Mesenchymal stem cell (in vitro differentiated cells and primary cell): ENCODE measurements at regions not wholly inside any gene's neighbourhood (a gene's known extent, or its start where the extent isn't known, plus 50 kb on each side); places are given as distances from the start of the nearest gene placed in this dataset.
"Not testable (repeated sequence)": the region's sequence is repeated elsewhere in the genome, so short reads cannot be mapped to it uniquely, and the experiment has no call there.

Experiments used
- DNase-seq: peaks from one replicate; pipeline ENCODE4 v3.0.0-alpha.2; 2013
- H2AFZ ChIP-seq: one replicate; pipeline ENCODE4 v1.6.1; 2013; ENCODE audit warnings: low read depth, mild to moderate bottlenecking, control low read depth, inconsistent platforms, low read length, moderate library complexity
- H2AK5ac ChIP-seq: 2 replicates; pipeline ENCODE4 v1.6.1; 2013; ENCODE audit warnings: low read length, moderate library complexity, mild to moderate bottlenecking, inconsistent platforms; ENCODE audit not compliant: severe bottlenecking
- H2BK120ac ChIP-seq: one replicate; pipeline ENCODE4 v1.6.1; 2013; ENCODE audit warnings: low read depth, mild to moderate bottlenecking, inconsistent platforms, low read length, moderate library complexity
- H2BK12ac ChIP-seq, 2 experiments: one replicate each; pipeline ENCODE4 v1.6.1; 2013; ENCODE audit warnings: inconsistent platforms in 2 of 2, low read length in 2 of 2, mild to moderate bottlenecking in 2 of 2, moderate library complexity in 2 of 2, control low read depth in 1 of 2
- H2BK15ac ChIP-seq: one replicate; pipeline ENCODE4 v1.6.1; 2013; ENCODE audit warnings: mild to moderate bottlenecking, low read depth, inconsistent platforms; ENCODE audit not compliant: poor library complexity, severe bottlenecking
- H2BK5ac ChIP-seq: 2 replicates; pipeline ENCODE4 v1.6.1; 2013; ENCODE audit warnings: low read depth, mild to moderate bottlenecking, low read length, control low read depth, inconsistent platforms; ENCODE audit not compliant: poor library complexity, severe bottlenecking
- H3K14ac ChIP-seq, 2 experiments: one replicate each; pipeline ENCODE4 v1.6.1; 2013; ENCODE audit warnings: inconsistent platforms in 2 of 2, low read length in 2 of 2, control low read depth in 1 of 2, mild to moderate bottlenecking in 1 of 2, moderate library complexity in 1 of 2
- H3K18ac ChIP-seq, 2 experiments: one replicate each; pipeline ENCODE4 v1.6.1; 2013; ENCODE audit warnings: inconsistent platforms in 2 of 2, low read length in 2 of 2, control low read depth in 1 of 2, low read depth in 1 of 2, mild to moderate bottlenecking in 1 of 2
- H3K23ac ChIP-seq, 2 experiments: one replicate each; pipeline ENCODE4 v1.6.1; 2013; ENCODE audit warnings: inconsistent platforms in 2 of 2, low read length in 2 of 2, mild to moderate bottlenecking in 2 of 2, moderate library complexity in 2 of 2, control low read depth in 1 of 2
- H3K27ac ChIP-seq: 2 replicates; pipeline ENCODE4 v1.5.1; 2013; ENCODE audit warnings: mild to moderate bottlenecking, moderate library complexity, low read length, control low read depth, inconsistent platforms; ENCODE audit not compliant: poor library complexity, severe bottlenecking
- H3K27me3 ChIP-seq, 2 experiments: 2 replicates each; pipeline versions ENCODE4 v1.6.1 to v1.7.0; 2013; ENCODE audit warnings: low read length in 2 of 2, mild to moderate bottlenecking in 2 of 2, moderate library complexity in 2 of 2, control low read depth in 1 of 2, inconsistent platforms in 1 of 2; ENCODE audit not compliant: control insufficient read depth in 1 of 2, insufficient read depth in 1 of 2
- H3K36me3 ChIP-seq, 2 experiments: 2 replicates each; pipeline versions ENCODE4 v1.6.1 to v1.7.0; 2013; ENCODE audit warnings: low read length in 2 of 2, control low read depth in 1 of 2, inconsistent platforms in 1 of 2, low read depth in 1 of 2, mild to moderate bottlenecking in 1 of 2; ENCODE audit not compliant: insufficient read depth in 2 of 2, control insufficient read depth in 1 of 2
- H3K4ac ChIP-seq, 2 experiments: one replicate each; pipeline ENCODE4 v1.6.1; 2013; ENCODE audit warnings: inconsistent platforms in 2 of 2, low read length in 2 of 2, mild to moderate bottlenecking in 2 of 2, moderate library complexity in 2 of 2, control low read depth in 1 of 2, low read depth in 1 of 2
- H3K4me1 ChIP-seq: 2 replicates; pipeline ENCODE4 v1.6.1; 2013; ENCODE audit warnings: low read depth, low read length, control low read depth; ENCODE audit not compliant: control insufficient read depth, insufficient read depth
- H3K4me2 ChIP-seq: 2 replicates; pipeline ENCODE4 v1.6.1; 2013; ENCODE audit warnings: low read length, mild to moderate bottlenecking, inconsistent platforms; ENCODE audit not compliant: poor library complexity, severe bottlenecking
- H3K4me3 ChIP-seq, 2 experiments: 2 replicates each; pipeline versions ENCODE4 v1.5.1 to v1.7.0; 2013; ENCODE audit warnings: low read length in 2 of 2, mild to moderate bottlenecking in 2 of 2, control low read depth in 1 of 2, low read depth in 1 of 2; ENCODE audit not compliant: insufficient read depth in 1 of 2
- H3K79me1 ChIP-seq: replicated peaks from 2 replicates; pipeline ENCODE4 v1.6.1; 2013; ENCODE audit warnings: mild to moderate bottlenecking, control low read depth, low read length, inconsistent platforms; ENCODE audit not compliant: poor library complexity, severe bottlenecking
- H3K9ac ChIP-seq: 2 replicates; pipeline ENCODE4 v1.7.0; 2013; ENCODE audit warnings: mild to moderate bottlenecking, low read length, moderate library complexity
- H3K9me3 ChIP-seq: 2 replicates; pipeline ENCODE4 v1.7.0; 2013; ENCODE audit warnings: mild to moderate bottlenecking, low read length; ENCODE audit not compliant: control insufficient read depth
- H4K8ac ChIP-seq: one replicate; pipeline ENCODE4 v1.6.1; 2013; ENCODE audit warnings: inconsistent platforms, mild to moderate bottlenecking, low read length, moderate library complexity
- H4K91ac ChIP-seq: one replicate; pipeline ENCODE4 v1.6.1; 2013; ENCODE audit warnings: mild to moderate bottlenecking, low read length, inconsistent platforms
- WGBS: methylation state at CpG from one replicate; pipeline ENCODE4 v1.1.7; 2013; ENCODE audit warnings: mixed read lengths; 5-methylcytosine and 5-hydroxymethylcytosine counted together

DNA sequence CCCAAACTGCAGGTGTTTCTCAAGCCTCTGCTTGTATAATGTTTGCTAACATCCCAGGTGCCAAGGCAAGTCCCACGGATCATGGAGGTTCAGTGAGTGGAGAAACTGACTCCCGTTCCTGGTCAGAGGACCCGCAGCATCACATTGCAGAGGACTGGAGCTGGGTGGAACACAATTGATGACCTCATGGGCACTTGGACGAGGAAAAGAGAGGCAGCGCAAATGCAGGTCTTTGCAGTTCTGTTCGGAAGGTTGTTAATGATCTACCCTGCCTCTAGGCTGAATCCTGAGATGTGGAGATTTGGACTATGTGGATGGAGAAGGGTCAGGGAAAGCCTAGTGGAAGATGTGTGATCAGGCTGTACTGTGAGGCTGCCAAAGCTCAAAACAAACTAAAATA lies 192.9 kb downstream of the DUSP10 start:
- no peak overlapping the region for H3K18ac ChIP-seq
- no peak overlapping the region for H2BK15ac ChIP-seq
- H3K36me3 ChIP-seq: no peaks in the 10 kb centered on the region
- WGBS: 90% methylated on average over 6 of the region's 6 CpGs
- no peak for DNase-seq
- H3K4me1 ChIP-seq: no peaks in the 10 kb centered on the region
- H4K8ac ChIP-seq: no peak overlapping the region
- no peak overlapping the region for H2BK5ac ChIP-seq
- no peak overlapping the region for H3K4me2 ChIP-seq
- H2AFZ ChIP-seq: no peak overlapping the region
- H4K91ac ChIP-seq: no peak overlapping the region
- H2AK5ac ChIP-seq: no peak overlapping the region
- no peak overlapping the region for H3K23ac ChIP-seq
- H3K4me3 ChIP-seq: no peak overlapping the region
- no peak overlapping the region for H3K4ac ChIP-seq
- H3K9me3 ChIP-seq: no peaks in the 10 kb centered on the region
- H3K27ac ChIP-seq: no peak overlapping the region
- H2BK12ac ChIP-seq: peak overlapping the region in 1 of 2 experiments; percentile 72
- H2BK120ac ChIP-seq: no peak overlapping the region
- H3K9ac ChIP-seq: no peak overlapping the region
- H3K27me3 ChIP-seq: no peaks in the 10 kb centered on the region
- no peak overlapping the region for H3K14ac ChIP-seq
- H3K79me1 ChIP-seq: no peaks in the 10 kb centered on the region

- no peak overlapping the region for H3K4me3 ChIP-seq
- H2BK120ac ChIP-seq: no peak overlapping the region
- no peak overlapping the region for H2BK12ac ChIP-seq
- no peak overlapping the region for H4K91ac ChIP-seq
- no peak overlapping the region for H2BK15ac ChIP-seq
- H3K27me3 ChIP-seq: no peaks in the 10 kb centered on the region
- H3K4ac ChIP-seq: no peak overlapping the region
- no peak overlapping the region for H3K4me2 ChIP-seq
- no peaks in the 10 kb centered on the region for H3K36me3 ChIP-seq
- no peaks in the 10 kb centered on the region for H3K79me1 ChIP-seq
- H3K23ac ChIP-seq: no peak overlapping the region
- no peak overlapping the region for H3K9ac ChIP-seq
- no peak overlapping the region for H3K27ac ChIP-seq
- no peak overlapping the region for H2AFZ ChIP-seq
- H2AK5ac ChIP-seq: no peak overlapping the region
- H3K9me3 ChIP-seq: no peaks in the 10 kb centered on the region
- no peak for DNase-seq
- no peak overlapping the region for H3K18ac ChIP-seq
- no peaks in the 10 kb centered on the region for H3K4me1 ChIP-seq
- H4K8ac ChIP-seq: no peak overlapping the region
- no peak overlapping the region for H2BK5ac ChIP-seq
- H3K14ac ChIP-seq: no peak overlapping the region
These were observed 192.1 kb downstream of the DUSP10 start for GRCh38 chr1:221549815-221550214.

DNA sequence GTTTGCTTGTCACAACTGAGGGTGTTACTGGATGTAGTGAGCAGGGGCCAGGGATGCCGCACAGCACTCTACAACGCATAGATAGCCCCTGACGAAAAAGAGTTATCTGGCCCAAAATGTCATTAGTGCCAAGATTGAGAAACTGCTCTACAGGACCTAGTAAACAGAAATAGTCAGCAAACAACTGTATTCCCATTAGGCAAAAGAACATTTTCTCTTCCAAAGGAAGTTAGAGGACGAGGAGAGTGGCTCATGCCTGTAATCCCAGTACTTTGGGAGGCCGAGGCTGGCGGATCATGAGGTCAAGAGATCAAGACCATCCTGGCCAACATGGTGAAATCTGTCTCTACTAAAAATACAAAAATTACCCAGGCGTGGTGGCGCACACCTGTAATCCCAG lies 189.1 kb downstream of the DUSP10 start:
- H3K9ac ChIP-seq, H3K9me3 ChIP-seq, H3K18ac ChIP-seq, H2BK5ac ChIP-seq, H2AK5ac ChIP-seq, H3K4me2 ChIP-seq, H3K4ac ChIP-seq, H3K27me3 ChIP-seq, H2BK120ac ChIP-seq, H2AFZ ChIP-seq, H3K27ac ChIP-seq, H2BK12ac ChIP-seq, H3K79me1 ChIP-seq, H2BK15ac ChIP-seq, H4K8ac ChIP-seq, H3K23ac ChIP-seq, H3K4me1 ChIP-seq, DNase-seq, H4K91ac ChIP-seq, H3K36me3 ChIP-seq, H3K4me3 ChIP-seq, H3K14ac ChIP-seq: not testable (repeated sequence)
- 97% methylated on average over 8 of the region's 8 CpGs for WGBS

DNA sequence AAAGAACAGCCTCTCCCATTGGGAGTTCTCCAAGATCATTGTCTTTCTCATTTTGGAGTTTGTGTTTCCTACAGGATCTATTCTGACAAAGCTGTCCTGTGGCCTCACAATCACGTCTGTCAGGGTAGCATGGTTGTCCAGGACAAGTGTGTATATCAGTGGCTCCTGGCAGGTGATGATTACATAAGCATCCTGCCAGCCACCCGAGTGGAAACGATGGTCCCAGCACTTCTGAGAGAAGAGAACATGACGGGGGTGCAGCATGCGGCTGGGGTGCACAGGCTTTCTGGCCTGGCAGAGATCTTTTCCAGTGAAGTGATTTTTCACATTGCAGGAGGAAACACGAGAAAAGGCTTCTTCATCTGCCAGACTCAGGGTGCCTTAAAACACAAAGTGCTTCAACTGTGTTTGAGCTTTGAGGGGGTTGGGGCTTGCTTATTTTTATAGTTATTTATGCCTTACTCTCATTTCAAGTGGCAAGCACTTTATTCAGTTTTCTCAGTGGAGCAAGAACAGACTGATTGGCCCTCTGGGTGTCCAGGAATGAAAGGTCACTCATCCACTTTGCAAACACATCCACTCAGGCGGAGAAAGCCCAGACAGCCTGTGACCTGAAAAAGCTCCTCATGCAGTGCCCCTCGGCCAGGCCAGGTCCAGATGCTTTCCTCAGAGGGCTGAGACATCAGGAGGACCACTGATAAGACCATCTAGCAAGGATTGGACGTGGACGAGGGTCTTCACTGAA lies 186.0 kb downstream of the DUSP10 start:
- Histone ChIP-seq H3K23ac (no peak overlapping the region), H3K9ac (no peak overlapping the region), H3K27ac (no peak overlapping the region), H3K14ac (no peak overlapping the region), H2AK5ac (no peak overlapping the region), H3K4ac (no peak overlapping the region), H2BK12ac (peak overlapping the region in 1 of 2 experiments; percentile 9), H4K8ac (peak overlapping the region; percentile 32), H3K4me2 (no peak overlapping the region), H2AFZ (no peak overlapping the region), H2BK120ac (no peak overlapping the region), H4K91ac (no peak overlapping the region), H3K27me3 (no peaks in the 10 kb centered on the region), H3K18ac (peak overlapping the region; percentile 16 to 28), H3K9me3 (no peaks in the 10 kb centered on the region), H2BK5ac (no peak overlapping the region), H3K79me1 (no peaks in the 10 kb centered on the region), H3K4me1 (no peaks in the 10 kb centered on the region), H2BK15ac (no peak overlapping the region), H3K36me3 (no peaks in the 10 kb centered on the region), H3K4me3 (no peak overlapping the region)
- DNase-seq: peak; percentile 41
- 71% methylated on average over 10 of the region's 10 CpGs for WGBS
